SK-N-SH (cell line): ENCODE measurements at regions not wholly inside any gene's neighbourhood (a gene's known extent, or its start where the extent isn't known, plus 50 kb on each side); places are given as distances from the start of the nearest gene placed in this dataset.

Source experiments
- CTCF ChIA-PET: fragments of 300-600, 350-600 bp; formaldehyde crosslinking; extraction: SDS; loops from one replicate; lab custom pipeline; 2021; lab: Yijun Ruan, JAX
- POLR2A ChIA-PET: fragments of 350-600 bp; sonication (Branson Sonifier 250); formaldehyde crosslinking; extraction: SDS; loops from one replicate; lab custom pipeline; 2020; ENCODE audit warnings: antibody characterized with exemption, inconsistent platforms; lab: Yijun Ruan, JAX
- DNase-seq: peaks from one replicate; pipeline ENCODE4 v3.0.0; 2012
- H2AFZ ChIP-seq: fragments of 200-600 bp; sonication (generic); 2 replicates; pipeline ENCODE4 v1.8.1; 2016; ENCODE audit warnings: antibody characterized with exemption, mild to moderate bottlenecking, low read depth
- H3F3A ChIP-seq: fragments of 200-600 bp; sonication (generic); replicated peaks from 2 replicates; pipeline ENCODE3; 2016; ENCODE audit warnings: antibody characterized with exemption, mild to moderate bottlenecking; ENCODE audit not compliant: insufficient read depth
- H3K27ac ChIP-seq, 2 experiments: fragments of 200-500 bp in 1 of 2; fragments of 200-600 bp in 1 of 2; sonication (Bioruptor generic) in 1 of 2; sonication (generic), shearing (Covaris generic) in 1 of 2; 2 replicates each; pipeline versions ENCODE4 v1.5.1 to v1.6.1; 2014 to 2016; ENCODE audit warnings: low read depth in 2 of 2, inconsistent platforms in 1 of 2, low read length in 1 of 2, mild to moderate bottlenecking in 1 of 2, mixed read lengths in 1 of 2
- H3K27me3 ChIP-seq: fragments of 200-600 bp; sonication (generic), shearing (Covaris generic); 2 replicates; pipeline ENCODE4 v1.6.1; 2016; ENCODE audit warnings: mixed run types; ENCODE audit not compliant: insufficient read depth
- H3K36me3 ChIP-seq, 2 experiments: fragments of 200-500 bp in 1 of 2; fragments of 200-600 bp in 1 of 2; sonication (Bioruptor generic) in 1 of 2; sonication (generic) in 1 of 2; replicated peaks in 1 of 2; 2 replicates each; pipeline versions ENCODE3 to v1.5.1; 2014 to 2016; ENCODE audit warnings: low read length in 1 of 2, mild to moderate bottlenecking in 1 of 2; ENCODE audit not compliant: insufficient read depth in 2 of 2, control insufficient read depth in 1 of 2
- H3K4me1 ChIP-seq, 2 experiments: fragments of 200-500 bp in 1 of 2; fragments of 200-600 bp in 1 of 2; sonication (Bioruptor generic) in 1 of 2; sonication (generic), shearing (Covaris generic) in 1 of 2; 2 replicates each; pipeline versions ENCODE4 v1.5.1 to v1.6.1; 2014 to 2016; ENCODE audit warnings: low read depth in 1 of 2, low read length in 1 of 2, mixed run types in 1 of 2; ENCODE audit not compliant: insufficient read depth in 2 of 2, control insufficient read depth in 1 of 2
- H3K4me2 ChIP-seq: fragments of 200-600 bp; sonication (generic), shearing (Covaris generic); 2 replicates; pipeline ENCODE4 v1.6.1; 2017; ENCODE audit warnings: mixed run types
- H3K4me3 ChIP-seq, 2 experiments: fragments of 200-500 bp in 1 of 2; fragments of 200-600 bp in 1 of 2; sonication (Bioruptor generic) in 1 of 2; sonication (generic), shearing (Covaris generic) in 1 of 2; 2 replicates each; pipeline versions ENCODE4 v1.5.1 to v1.8.1; 2014 to 2016; ENCODE audit warnings: low read depth in 2 of 2, inconsistent platforms in 1 of 2, low read length in 1 of 2, mild to moderate bottlenecking in 1 of 2, mixed read lengths in 1 of 2, moderate library complexity in 1 of 2
- H3K79me2 ChIP-seq: fragments of 200-600 bp; sonication (generic); 2 replicates; pipeline ENCODE4 v1.8.1; 2017; ENCODE audit warnings: mild to moderate bottlenecking; ENCODE audit not compliant: insufficient read depth
- H3K9ac ChIP-seq: fragments of 200-600 bp; sonication (generic); 2 replicates; pipeline ENCODE4 v1.6.1; 2017; ENCODE audit warnings: mixed run types
- H3K9me2 ChIP-seq: fragments of 200-600 bp; sonication (generic); 2 replicates; pipeline ENCODE4 v1.6.1; 2017; ENCODE audit warnings: mixed run types
- H3K9me3 ChIP-seq: fragments of 200-600 bp; sonication (generic); 2 replicates; pipeline ENCODE4 v1.6.1; 2017; ENCODE audit warnings: mixed run types, mild to moderate bottlenecking, moderate library complexity
- H4K20me1 ChIP-seq: fragments of 200-600 bp; sonication (generic); 2 replicates; pipeline ENCODE4 v1.6.1; 2017; ENCODE audit warnings: mild to moderate bottlenecking, mixed run types; ENCODE audit not compliant: insufficient read depth
- CTCF ChIP-seq: fragments of 200-600 bp; sonication (generic); IDR thresholded peaks from 2 replicates; pipeline ENCODE4 v1.6.1; 2017; ENCODE audit warnings: antibody characterized with exemption, mild to moderate bottlenecking, moderate library complexity
- EP300 ChIP-seq, 2 experiments: IDR thresholded peaks; 2 replicates each; pipeline versions ENCODE4 v1.4.0 to v1.6.1; 2012; ENCODE audit warnings: borderline replicate concordance in 1 of 2, low read depth in 1 of 2, low read length in 1 of 2
- FOSL2 ChIP-seq: IDR thresholded peaks from 2 replicates; pipeline ENCODE4 v1.4.0; 2012; ENCODE audit warnings: low read depth, mild to moderate bottlenecking, moderate library complexity, borderline replicate concordance
- GABPA ChIP-seq: IDR thresholded peaks from 2 replicates; pipeline ENCODE4 v1.4.0; 2012; ENCODE audit warnings: low read depth, mild to moderate bottlenecking
- GATA2 ChIP-seq: sonication (generic); formaldehyde crosslinking; IDR thresholded peaks from 2 replicates; pipeline ENCODE4 v1.5.0; 2020; ENCODE audit warnings: mild to moderate bottlenecking, missing genetic modification reagents
- IRF3 ChIP-seq: fragments of 150-350 bp; IDR thresholded peaks from 2 replicates; pipeline ENCODE4 v1.6.1; 2016; ENCODE audit warnings: mild to moderate bottlenecking, low read depth, low read length
- MAX ChIP-seq: IDR thresholded peaks from 2 replicates; pipeline ENCODE4 v1.4.0; 2012; ENCODE audit warnings: low read depth
- MEF2A ChIP-seq: IDR thresholded peaks from 2 replicates; pipeline ENCODE4 v1.4.0; 2012; ENCODE audit warnings: low read depth, borderline replicate concordance
- MXI1 ChIP-seq: IDR thresholded peaks from 2 replicates; pipeline ENCODE4 v1.6.1; 2012; ENCODE audit warnings: mild to moderate bottlenecking, low read depth, low read length, improper control_type of control experiment
- NFIC ChIP-seq: IDR thresholded peaks from 2 replicates; pipeline ENCODE4 v1.4.0; 2012; ENCODE audit warnings: borderline replicate concordance
- NRF1 ChIP-seq: IDR thresholded peaks from 2 replicates; pipeline ENCODE4 v1.6.1; 2012; ENCODE audit warnings: low read depth, mild to moderate bottlenecking, low read length
- RAD21 ChIP-seq: IDR thresholded peaks from 2 replicates; pipeline ENCODE4 v1.6.1; 2012; ENCODE audit warnings: mild to moderate bottlenecking, low read length
- REST ChIP-seq: IDR thresholded peaks from 2 replicates; pipeline ENCODE4 v1.6.1; 2012; ENCODE audit warnings: mild to moderate bottlenecking, low read depth, low read length, moderate library complexity
- RFX5 ChIP-seq: IDR thresholded peaks from 2 replicates; pipeline ENCODE4 v1.6.1; 2012; ENCODE audit warnings: mild to moderate bottlenecking, improper control_type of control experiment, low read length
- RXRA ChIP-seq: IDR thresholded peaks from 2 replicates; pipeline ENCODE4 v1.4.0; 2012; ENCODE audit warnings: low read depth, mild to moderate bottlenecking, borderline replicate concordance
- SMC3 ChIP-seq: IDR thresholded peaks from 2 replicates; pipeline ENCODE4 v1.6.1; 2012; ENCODE audit warnings: low read depth, low read length, improper control_type of control experiment
- USF1 ChIP-seq: IDR thresholded peaks from 2 replicates; pipeline ENCODE4 v1.4.0; 2012; ENCODE audit warnings: low read depth, borderline replicate concordance
- USF2 ChIP-seq: fragments of 150-350 bp; IDR thresholded peaks from 2 replicates; pipeline ENCODE4 v1.6.1; 2017; ENCODE audit warnings: antibody characterized with exemption, low read length, low read depth, borderline replicate concordance
- YY1 ChIP-seq: IDR thresholded peaks from 2 replicates; pipeline ENCODE4 v1.4.0; 2012; ENCODE audit warnings: low read depth, mild to moderate bottlenecking
- WGBS: methylation state at CpG from one replicate; pipeline ENCODE4 v1.1.6; 2017; ENCODE audit warnings: low lambda C conversion rate; 5-methylcytosine and 5-hydroxymethylcytosine counted together

- TF ChIP-seq REST (no peak), NFIC (no peak), RFX5 (no peak), IRF3 (no peak), RAD21 (no peak)
- TF ChIP-seq, all 33 proteins: peak for 0
Observed at GRCh38 chr6:71197780-71198179, 90.8 kb upstream of the OGFRL1 start (continued).

GRCh38 chr6:71198908-71199307, 89.7 kb upstream of the OGFRL1 start:
- no peaks in the 10 kb centered on the region for H3K36me3 ChIP-seq
- POLR2A ChIA-PET, result no interaction called here
- no peak overlapping the region for H3K4me3 ChIP-seq
- no peaks in the 10 kb centered on the region for H3K9me3 ChIP-seq
- no peak overlapping the region for H3K4me2 ChIP-seq
- peaks cover 3% of the 10 kb centered on the region for H3F3A ChIP-seq
- TF ChIP-seq RAD21 (no peak), MXI1 (no peak), EP300 (IDR thresholded peaks at IDR 0.05; ENCODE audit: borderline replicate concordance in 1 of 2, low read depth in 1 of 2, low read length in 1 of 2) (no peak), MEF2A (no peak), RXRA (no peak), USF1 (no peak), SMC3 (no peak), MAX (no peak), FOSL2 (no peak), GABPA (no peak), RFX5 (no peak), IRF3 (no peak), CTCF (no peak), USF2 (no peak), GATA2 (CRISPR knock-in tag) (no peak), YY1 (no peak), NRF1 (no peak)
- TF ChIP-seq, all 33 proteins: peak for 0
- CTCF ChIA-PET, result interaction anchor here (1.5 kb wide), 1 partner anchor 8 kb away, joined by 6 read pairs; no protein-coding TSS in a partner anchor
- H3K9me2 ChIP-seq, result no peaks in the 10 kb centered on the region
- H4K20me1 ChIP-seq, result no peaks in the 10 kb centered on the region
- peaks cover 0 to 6% of the 10 kb centered on the region in 2 experiments; a peak in 1 of 4 replicates for H3K4me1 ChIP-seq
- no peak for DNase-seq
- H3K9ac ChIP-seq, result no peak overlapping the region
- no peaks in the 10 kb centered on the region for H3K27me3 ChIP-seq
- no peak overlapping the region for H3K27ac ChIP-seq
- 65% methylated on average over 2 of the region's 2 CpGs for WGBS
- no peaks in the 10 kb centered on the region for H3K79me2 ChIP-seq
- H2AFZ ChIP-seq, result no peak overlapping the region
